ENCODE measurements at regions not wholly inside any gene's neighbourhood (a gene's known extent, or its start where the extent isn't known, plus 50 kb on each side); places are given as distances from the start of the nearest gene placed in this dataset.

DNA sequence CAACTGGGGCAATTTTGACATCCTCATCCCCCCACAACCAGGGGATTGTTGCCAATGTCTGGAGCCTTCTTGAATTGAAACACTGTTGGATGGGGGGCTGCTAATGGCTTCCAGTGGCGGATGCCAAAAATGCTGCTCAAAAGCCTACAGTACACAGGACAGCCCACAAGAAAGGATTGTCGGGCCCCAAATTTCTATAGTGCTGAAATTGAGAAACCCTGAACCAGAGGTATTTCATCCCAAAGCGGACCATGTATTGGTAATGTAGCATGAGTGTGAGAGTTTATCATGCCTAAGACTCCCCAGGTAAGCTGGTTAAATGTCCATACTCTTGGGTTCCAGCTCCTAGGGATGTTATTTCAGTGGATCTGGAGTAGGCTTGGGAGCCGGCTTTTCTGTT lies 544.0 kb downstream of the BCL11B start:
- no peaks in the 10 kb centered on the region for H3K36me3 ChIP-seq (ENCODE audit: control insufficient read depth, insufficient read depth, low read length)
- TF ChIP-seq, protein P1, sequence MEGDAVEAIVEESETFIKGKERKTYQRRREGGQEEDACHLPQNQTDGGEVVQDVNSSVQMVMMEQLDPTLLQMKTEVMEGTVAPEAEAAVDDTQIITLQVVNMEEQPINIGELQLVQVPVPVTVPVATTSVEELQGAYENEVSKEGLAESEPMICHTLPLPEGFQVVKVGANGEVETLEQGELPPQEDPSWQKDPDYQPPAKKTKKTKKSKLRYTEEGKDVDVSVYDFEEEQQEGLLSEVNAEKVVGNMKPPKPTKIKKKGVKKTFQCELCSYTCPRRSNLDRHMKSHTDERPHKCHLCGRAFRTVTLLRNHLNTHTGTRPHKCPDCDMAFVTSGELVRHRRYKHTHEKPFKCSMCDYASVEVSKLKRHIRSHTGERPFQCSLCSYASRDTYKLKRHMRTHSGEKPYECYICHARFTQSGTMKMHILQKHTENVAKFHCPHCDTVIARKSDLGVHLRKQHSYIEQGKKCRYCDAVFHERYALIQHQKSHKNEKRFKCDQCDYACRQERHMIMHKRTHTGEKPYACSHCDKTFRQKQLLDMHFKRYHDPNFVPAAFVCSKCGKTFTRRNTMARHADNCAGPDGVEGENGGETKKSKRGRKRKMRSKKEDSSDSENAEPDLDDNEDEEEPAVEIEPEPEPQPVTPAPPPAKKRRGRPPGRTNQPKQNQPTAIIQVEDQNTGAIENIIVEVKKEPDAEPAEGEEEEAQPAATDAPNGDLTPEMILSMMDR (IDR thresholded peaks at IDR 0.05; ENCODE audit: insufficient read depth, low read length, poor library complexity, severe bottlenecking) = no peak
- H3K27me3 ChIP-seq (replicated peaks; ENCODE audit: control insufficient read depth, insufficient read depth, low read length) = no peaks in the 10 kb centered on the region

DNA sequence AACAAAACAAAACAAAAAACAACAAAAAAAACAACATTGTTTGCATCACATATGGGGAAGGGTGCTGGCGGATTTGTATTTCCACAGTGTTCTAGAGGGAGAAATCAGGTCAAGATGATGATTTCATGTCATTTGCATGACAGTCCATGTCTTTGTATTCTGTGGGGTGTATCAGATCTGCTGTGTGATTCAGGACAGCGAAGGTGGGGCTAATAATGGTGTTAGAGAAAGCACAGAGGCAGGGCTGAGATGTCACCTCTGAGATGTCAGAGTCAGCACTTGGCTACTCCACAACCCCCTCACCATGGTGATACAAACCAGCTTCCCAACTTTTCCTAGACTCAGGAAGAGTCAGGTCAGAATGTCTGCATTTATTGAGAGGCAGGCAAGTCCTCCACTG lies 543.2 kb downstream of the BCL11B start:
- TF ChIP-seq, protein P1 (IDR thresholded peaks at IDR 0.05; ENCODE audit: insufficient read depth, low read length, poor library complexity, severe bottlenecking) = no peak
- H3K4me3 ChIP-seq (replicated peaks; ENCODE audit: low read depth, low read length) = no peak overlapping the region

More for the DNA sequence above, 544.0 kb downstream of the BCL11B start:
- H3K4me3 ChIP-seq (replicated peaks; ENCODE audit: low read depth, low read length) = no peak overlapping the region
- DNase-seq (ENCODE audit: extremely low read depth, insufficient read length) = no peak

DNA sequence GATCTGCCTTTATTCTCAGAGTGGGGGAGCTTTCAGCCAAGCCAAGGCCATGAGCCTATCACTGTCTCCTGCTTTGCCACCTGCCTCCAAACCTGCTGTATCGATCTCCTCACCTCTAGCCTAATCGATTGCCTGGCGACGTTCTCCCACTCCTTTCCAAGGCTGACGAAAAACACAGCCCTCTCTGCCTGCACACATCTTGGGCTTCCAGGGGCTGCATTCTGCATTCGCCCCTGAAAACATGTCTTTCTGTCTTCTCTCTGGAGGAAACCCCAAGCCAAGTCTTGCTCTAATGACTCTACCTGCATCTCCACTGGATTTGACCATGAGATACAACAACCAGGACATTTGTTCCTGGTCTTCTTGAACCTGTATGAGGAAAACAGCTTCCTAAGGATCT lies 540.7 kb downstream of the BCL11B start:
- DNase-seq (ENCODE audit: extremely low read depth, insufficient read length) = no peak
- H3K36me3 ChIP-seq (ENCODE audit: control insufficient read depth, insufficient read depth, low read length) = no peaks in the 10 kb centered on the region
- TF ChIP-seq, protein P1 (IDR thresholded peaks at IDR 0.05; ENCODE audit: insufficient read depth, low read length, poor library complexity, severe bottlenecking) = no peak
- H3K27me3 ChIP-seq (replicated peaks; ENCODE audit: control insufficient read depth, insufficient read depth, low read length) = no peaks in the 10 kb centered on the region
- H3K4me3 ChIP-seq (replicated peaks; ENCODE audit: low read depth, low read length) = no peak overlapping the region

More for the DNA sequence above, 543.2 kb downstream of the BCL11B start:
- H3K27me3 ChIP-seq (replicated peaks; ENCODE audit: control insufficient read depth, insufficient read depth, low read length) = no peaks in the 10 kb centered on the region
- H3K36me3 ChIP-seq (ENCODE audit: control insufficient read depth, insufficient read depth, low read length) = no peaks in the 10 kb centered on the region
- no peak for DNase-seq (ENCODE audit: extremely low read depth, insufficient read length)

DNA sequence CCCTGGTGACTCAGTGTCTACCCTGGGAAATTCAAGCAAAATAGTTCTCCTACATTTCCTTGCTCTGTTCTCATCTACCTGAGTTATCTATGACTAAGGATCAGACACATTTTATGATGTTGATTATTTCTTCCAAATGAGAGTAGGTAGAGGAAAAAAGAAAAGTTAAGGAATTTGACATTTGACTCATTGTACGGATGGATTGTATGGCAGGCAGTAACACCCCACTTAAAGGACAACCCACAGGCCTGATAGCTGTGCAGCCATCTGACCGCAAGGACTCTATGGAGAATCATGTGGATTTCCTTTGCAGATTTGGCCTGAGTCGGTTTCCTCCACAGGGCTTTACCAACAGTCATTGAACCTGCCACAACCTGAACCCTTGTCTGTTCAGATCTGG lies 540.3 kb downstream of the BCL11B start:
- TF ChIP-seq, protein P1 (IDR thresholded peaks at IDR 0.05; ENCODE audit: insufficient read depth, low read length, poor library complexity, severe bottlenecking) = no peak
- no peaks in the 10 kb centered on the region for H3K36me3 ChIP-seq (ENCODE audit: control insufficient read depth, insufficient read depth, low read length)
- no peak for DNase-seq (ENCODE audit: extremely low read depth, insufficient read length)
- H3K4me3 ChIP-seq (replicated peaks; ENCODE audit: low read depth, low read length) = no peak overlapping the region
- no peaks in the 10 kb centered on the region for H3K27me3 ChIP-seq (replicated peaks; ENCODE audit: control insufficient read depth, insufficient read depth, low read length)

DNA sequence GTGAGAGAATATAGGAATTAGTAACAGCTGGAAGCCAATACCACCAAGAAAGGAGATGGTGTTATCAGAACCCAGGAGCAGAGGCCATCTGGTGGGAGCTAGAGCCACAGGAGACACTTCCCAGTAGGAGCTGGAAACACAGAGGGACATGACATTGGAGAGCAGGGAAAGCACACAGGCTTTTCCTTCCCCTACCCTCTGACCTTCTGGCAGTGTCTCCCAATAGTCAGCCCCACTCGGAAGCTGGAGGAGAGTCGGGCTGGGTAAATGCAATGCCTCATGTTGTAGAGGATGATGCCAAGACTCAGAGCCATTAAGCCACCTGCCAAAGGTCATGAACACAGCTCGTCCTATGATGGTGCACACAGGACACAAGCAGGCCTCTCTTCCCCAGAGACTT lies 538.5 kb downstream of the BCL11B start:
- DNase-seq (ENCODE audit: extremely low read depth, insufficient read length) = no peak
- no peaks in the 10 kb centered on the region for H3K27me3 ChIP-seq (replicated peaks; ENCODE audit: control insufficient read depth, insufficient read depth, low read length)
- TF ChIP-seq, protein P1 (IDR thresholded peaks at IDR 0.05; ENCODE audit: insufficient read depth, low read length, poor library complexity, severe bottlenecking) = no peak
- H3K4me3 ChIP-seq (replicated peaks; ENCODE audit: low read depth, low read length) = no peak overlapping the region
- H3K36me3 ChIP-seq (ENCODE audit: control insufficient read depth, insufficient read depth, low read length) = no peaks in the 10 kb centered on the region

DNA sequence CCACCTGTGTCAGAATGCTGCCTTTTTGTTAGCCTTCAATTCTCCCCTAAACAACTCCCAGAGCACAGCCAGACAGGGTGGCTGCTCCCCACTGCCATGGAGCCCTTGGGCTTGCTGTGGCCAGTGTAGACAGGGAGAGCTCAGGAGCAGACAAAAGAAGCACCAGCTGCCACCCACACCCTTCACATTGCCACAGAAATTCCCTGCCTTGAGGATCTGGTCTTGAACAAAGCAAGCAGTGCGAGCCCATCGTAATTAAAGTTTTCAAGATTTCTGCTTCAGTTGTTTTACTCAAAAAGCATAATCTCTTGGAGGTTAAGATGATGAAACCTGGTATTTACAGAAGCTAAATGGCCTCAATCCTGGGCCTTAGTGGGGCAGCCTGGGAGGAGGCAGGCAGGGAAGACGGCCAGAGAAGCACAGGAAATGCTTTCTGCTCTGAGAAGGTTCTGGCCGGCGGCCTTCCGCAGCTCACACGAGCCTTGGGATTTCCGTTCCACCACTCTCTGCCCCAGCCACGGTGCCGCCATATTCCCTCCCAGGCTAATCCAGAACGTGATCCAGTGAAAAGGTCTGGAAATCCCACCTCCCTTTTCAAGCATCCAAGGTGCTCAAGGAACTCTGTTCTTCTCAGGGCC lies 535.2 kb downstream of the BCL11B start:
- DNase-seq (ENCODE audit: extremely low read depth, insufficient read length) = no peak
- Histone ChIP-seq H3K36me3 (ENCODE audit: control insufficient read depth, insufficient read depth, low read length) (no peaks in the 10 kb centered on the region), H3K4me3 (replicated peaks; ENCODE audit: low read depth, low read length) (no peak overlapping the region), H3K27me3 (replicated peaks; ENCODE audit: control insufficient read depth, insufficient read depth, low read length) (no peaks in the 10 kb centered on the region)
- TF ChIP-seq, protein P1 (IDR thresholded peaks at IDR 0.05; ENCODE audit: insufficient read depth, low read length, poor library complexity, severe bottlenecking) = no peak

Data from GM06990 (cell line).